ENCODE measurements at regions not wholly inside any gene's neighbourhood (a gene's known extent, or its start where the extent isn't known, plus 50 kb on each side); places are given as distances from the start of the nearest gene placed in this dataset.

- Histone ChIP-seq H3K27me3 (no peaks in the 10 kb centered on the region), H3K27ac (no peak overlapping the region), H3K4me3 (no peak overlapping the region), H3K36me3 (no peaks in the 10 kb centered on the region), H3K9me3 (peaks cover 0 to 25% (median 0%) of the 10 kb centered on the region in 11 donors), H3K4me1 (no peaks in the 10 kb centered on the region)
- no peak for TF ChIP-seq CTCF (IDR thresholded peaks at IDR 0.05)
- no peak for DNase-seq
- intact Hi-C loops (cut with DNase I): no loop called here
- WGBS, 2 donors: 76 to 83% methylated on average over 1 of the region's 1 CpG
- no peak for ATAC-seq
Observed at GRCh38 chr3:95911767-95912166, 902.6 kb upstream of the EPHA6 start.

- Histone ChIP-seq H3K4me1 (peaks cover 0 to 12% (median 0%) of the 10 kb centered on the region in 9 donors), H3K4me3 (peak overlapping the region in 1 of 10 donors; percentile 9), H3K36me3 (no peaks in the 10 kb centered on the region), H3K27ac (peak overlapping the region in 5 of 10 donors; percentile 47 to 85 (median 54)), H3K27me3 (no peaks in the 10 kb centered on the region), H3K9me3 (no peaks in the 10 kb centered on the region)
- intact Hi-C loops (cut with DNase I): no loop called here
- 46 to 59% methylated on average over 3 of the region's 3 CpGs for WGBS, 2 donors
- peak in 7 of 8 donors; percentile 79 to 96 (median 91) for ATAC-seq
- DNase-seq: peak in 1 of 2 donors; percentile 78
- TF ChIP-seq CTCF (IDR thresholded peaks at IDR 0.05): no peak
Observed at GRCh38 chr3:95923496-95924210, 890.7 kb upstream of the EPHA6 start.

GRCh38 chr3:95926904-95927501 lies 887.4 kb upstream of the EPHA6 start:
- no peaks in the 10 kb centered on the region for H3K36me3 ChIP-seq
- intact Hi-C loops (cut with DNase I): no loop called here
- no peak for ATAC-seq
- no peak for TF ChIP-seq CTCF (IDR thresholded peaks at IDR 0.05)
- WGBS, 2 donors: 57 to 60% methylated on average over 9 of the region's 9 CpGs
- H3K4me3 ChIP-seq: no peak overlapping the region
- no peak overlapping the region for H3K27ac ChIP-seq
- H3K4me1 ChIP-seq: peaks cover 0 to 12% (median 0%) of the 10 kb centered on the region in 9 donors
- no peak for DNase-seq
- H3K9me3 ChIP-seq: no peaks in the 10 kb centered on the region
- H3K27me3 ChIP-seq: no peaks in the 10 kb centered on the region

GRCh38 chr3:95934181-95934580 lies 880.2 kb upstream of the EPHA6 start:
- 61 to 71% methylated on average over 1 of the region's 1 CpG for WGBS, 2 donors
- H3K4me1 ChIP-seq: no peaks in the 10 kb centered on the region
- no peak for DNase-seq
- intact Hi-C loops (cut with DNase I): no loop called here
- no peaks in the 10 kb centered on the region for H3K27me3 ChIP-seq
- no peak overlapping the region for H3K4me3 ChIP-seq
- H3K9me3 ChIP-seq: no peaks in the 10 kb centered on the region
- no peak for TF ChIP-seq CTCF (IDR thresholded peaks at IDR 0.05)
- H3K36me3 ChIP-seq: no peaks in the 10 kb centered on the region
- no peak for ATAC-seq
- no peak overlapping the region for H3K27ac ChIP-seq

Measured in heart right ventricle (tissue), 16 donors.